ENCODE measurements at regions not wholly inside any gene's neighbourhood (a gene's known extent, or its start where the extent isn't known, plus 50 kb on each side); places are given as distances from the start of the nearest gene placed in this dataset.
"Not testable (repeated sequence)": the region's sequence is repeated elsewhere in the genome, so short reads cannot be mapped to it uniquely, and the experiment has no call there.

GRCh38 chr7:3157566-3158287 lies 114.1 kb upstream of the CARD11 start:
- H3K4me3 ChIP-seq (ENCODE audit: low read depth, low read length) = no peak overlapping the region
- DNase-seq (ENCODE audit: low read depth) = no peak

- no peak for DNase-seq (ENCODE audit: low read depth)
These were observed 114.7 kb upstream of the CARD11 start for GRCh38 chr7:3158341-3158760.

GRCh38 chr7:3159039-3159438 lies 115.4 kb upstream of the CARD11 start:
- DNase-seq (ENCODE audit: low read depth) = no peak

More at GRCh38 chr7:3158341-3158760, 114.7 kb upstream of the CARD11 start:
- H3K4me3 ChIP-seq (ENCODE audit: low read depth, low read length) = no peak overlapping the region

GRCh38 chr7:3159445-3159844 lies 115.8 kb upstream of the CARD11 start:
- no peak for DNase-seq (ENCODE audit: low read depth)
- no peak overlapping the region for H3K4me3 ChIP-seq (ENCODE audit: low read depth, low read length)

More at GRCh38 chr7:3159039-3159438, 115.4 kb upstream of the CARD11 start:
- no peak overlapping the region for H3K4me3 ChIP-seq (ENCODE audit: low read depth, low read length)

- DNase-seq (ENCODE audit: low read depth); H3K4me3 ChIP-seq (ENCODE audit: low read depth, low read length): not testable (repeated sequence)
These were observed 116.3 kb upstream of the CARD11 start for GRCh38 chr7:3159926-3160325.

GRCh38 chr7:3162289-3162688 lies 118.6 kb upstream of the CARD11 start:
- H3K4me3 ChIP-seq (ENCODE audit: low read depth, low read length) = no peak overlapping the region
- no peak for DNase-seq (ENCODE audit: low read depth)

GRCh38 chr7:3162798-3163197 lies 119.1 kb upstream of the CARD11 start:
- not testable (repeated sequence) for DNase-seq (ENCODE audit: low read depth); H3K4me3 ChIP-seq (ENCODE audit: low read depth, low read length)

- no peak overlapping the region for H3K4me3 ChIP-seq (ENCODE audit: low read depth, low read length)
- no peak for DNase-seq (ENCODE audit: low read depth)
These were observed 120.7 kb upstream of the CARD11 start for GRCh38 chr7:3164380-3164792.

GRCh38 chr7:3165681-3166580 lies 122.3 kb upstream of the CARD11 start:
- DNase-seq (ENCODE audit: low read depth) = no peak
- H3K4me3 ChIP-seq (ENCODE audit: low read depth, low read length) = no peak overlapping the region

GRCh38 chr7:3167551-3167950 lies 123.9 kb upstream of the CARD11 start:
- DNase-seq (ENCODE audit: low read depth) = no peak
- H3K4me3 ChIP-seq (ENCODE audit: low read depth, low read length) = no peak overlapping the region

- no peak for DNase-seq (ENCODE audit: low read depth)
- H3K4me3 ChIP-seq (ENCODE audit: low read depth, low read length) = no peak overlapping the region
These were observed 124.7 kb upstream of the CARD11 start for GRCh38 chr7:3168370-3168769.

- H3K4me3 ChIP-seq (ENCODE audit: low read depth, low read length) = no peak overlapping the region
- no peak for DNase-seq (ENCODE audit: low read depth)
These were observed 125.2 kb upstream of the CARD11 start for GRCh38 chr7:3168869-3169268.

GRCh38 chr7:3172768-3173280 lies 128.2 kb upstream of the SDK1 start:
- no peak for DNase-seq (ENCODE audit: low read depth)
- H3K4me3 ChIP-seq (ENCODE audit: low read depth, low read length) = no peak overlapping the region

GRCh38 chr7:3174515-3175284 lies 126.4 kb upstream of the SDK1 start:
- no peak overlapping the region for H3K4me3 ChIP-seq (ENCODE audit: low read depth, low read length)
- DNase-seq (ENCODE audit: low read depth) = no peak

- no peak for DNase-seq (ENCODE audit: low read depth)
- H3K4me3 ChIP-seq (ENCODE audit: low read depth, low read length) = no peak overlapping the region
These were observed 125.7 kb upstream of the SDK1 start for GRCh38 chr7:3175285-3175902.

- DNase-seq (ENCODE audit: low read depth) = no peak
- no peak overlapping the region for H3K4me3 ChIP-seq (ENCODE audit: low read depth, low read length)
These were observed 124.7 kb upstream of the SDK1 start for GRCh38 chr7:3176112-3177000.

GRCh38 chr7:3177271-3177670 lies 123.8 kb upstream of the SDK1 start:
- DNase-seq (ENCODE audit: low read depth) = no peak
- no peak overlapping the region for H3K4me3 ChIP-seq (ENCODE audit: low read depth, low read length)

- DNase-seq (ENCODE audit: low read depth) = no peak
These were observed 121.6 kb upstream of the SDK1 start for GRCh38 chr7:3179456-3179855.

More at GRCh38 chr7:3179456-3179855, 121.6 kb upstream of the SDK1 start:
- no peak overlapping the region for H3K4me3 ChIP-seq (ENCODE audit: low read depth, low read length)

Measured in skeletal muscle cell (primary cell).